CD4-positive, alpha-beta T cell treated with Interleukin-12 subunit alpha and Interleukin-12 subunit beta, for 1 hour (primary cell): ENCODE measurements at regions not wholly inside any gene's neighbourhood (a gene's known extent, or its start where the extent isn't known, plus 50 kb on each side); places are given as distances from the start of the nearest gene placed in this dataset.

Experiments used
- DNase-seq: peaks from one replicate; pipeline ENCODE4 v3.0.0-alpha.2; 2020

GRCh38 chr1:4341421-4341820 lies 313.0 kb upstream of the AJAP1 start:
- DNase-seq = no peak

- no peak for DNase-seq
These were observed 310.2 kb upstream of the AJAP1 start for GRCh38 chr1:4344065-4344732.

GRCh38 chr1:4345094-4345493 lies 309.3 kb upstream of the AJAP1 start:
- no peak for DNase-seq

GRCh38 chr1:4346131-4346530 lies 308.3 kb upstream of the AJAP1 start:
- no peak for DNase-seq

GRCh38 chr1:4351453-4351852 lies 303.0 kb upstream of the AJAP1 start:
- DNase-seq = no peak

- DNase-seq = no peak
These were observed 301.1 kb upstream of the AJAP1 start for GRCh38 chr1:4353090-4353856.

- DNase-seq = no peak
These were observed 298.6 kb upstream of the AJAP1 start for GRCh38 chr1:4355839-4356238.

- DNase-seq = no peak
These were observed 291.9 kb upstream of the AJAP1 start for GRCh38 chr1:4362314-4363044.

- DNase-seq = no peak
These were observed 288.3 kb upstream of the AJAP1 start for GRCh38 chr1:4366091-4366490.

- DNase-seq = no peak
These were observed 287.1 kb upstream of the AJAP1 start for GRCh38 chr1:4367230-4367777.

GRCh38 chr1:4369335-4369734 lies 285.1 kb upstream of the AJAP1 start:
- DNase-seq = no peak

GRCh38 chr1:4371849-4372248 lies 282.6 kb upstream of the AJAP1 start:
- no peak for DNase-seq

GRCh38 chr1:4375812-4376211 lies 278.6 kb upstream of the AJAP1 start:
- no peak for DNase-seq

GRCh38 chr1:4379451-4380175 lies 274.8 kb upstream of the AJAP1 start:
- DNase-seq = no peak

GRCh38 chr1:4380564-4381168 lies 273.7 kb upstream of the AJAP1 start:
- no peak for DNase-seq

- no peak for DNase-seq
These were observed 261.2 kb upstream of the AJAP1 start for GRCh38 chr1:4393191-4393590.

GRCh38 chr1:4394366-4394765 lies 260.0 kb upstream of the AJAP1 start:
- no peak for DNase-seq

GRCh38 chr1:4395158-4395557 lies 259.3 kb upstream of the AJAP1 start:
- DNase-seq = no peak

GRCh38 chr1:4395676-4396075 lies 258.7 kb upstream of the AJAP1 start:
- no peak for DNase-seq

GRCh38 chr1:4396551-4396950 lies 257.9 kb upstream of the AJAP1 start:
- no peak for DNase-seq

GRCh38 chr1:4397196-4397595 lies 257.2 kb upstream of the AJAP1 start:
- no peak for DNase-seq

- no peak for DNase-seq
These were observed 252.4 kb upstream of the AJAP1 start for GRCh38 chr1:4402032-4402431.
